DND-41 (cell line): ENCODE measurements at regions not wholly inside any gene's neighbourhood (a gene's known extent, or its start where the extent isn't known, plus 50 kb on each side); places are given as distances from the start of the nearest gene placed in this dataset.

Experiments used
- EZH2 ChIP-seq: IDR thresholded peaks from 3 replicates; pipeline ENCODE4 v1.6.1; 2012; ENCODE audit warnings: borderline replicate concordance, low read depth, mild to moderate bottlenecking, moderate library complexity, low read length, inconsistent platforms; ENCODE audit not compliant: severe bottlenecking
- TF ChIP-seq, protein P1 (sequence below): IDR thresholded peaks from 2 replicates; pipeline ENCODE4 v1.5.1; 2012; ENCODE audit warnings: borderline replicate concordance, low read length, moderate library complexity, mild to moderate bottlenecking; ENCODE audit not compliant: poor library complexity, severe bottlenecking; ENCODE audit errors: extremely low read depth

DNA sequence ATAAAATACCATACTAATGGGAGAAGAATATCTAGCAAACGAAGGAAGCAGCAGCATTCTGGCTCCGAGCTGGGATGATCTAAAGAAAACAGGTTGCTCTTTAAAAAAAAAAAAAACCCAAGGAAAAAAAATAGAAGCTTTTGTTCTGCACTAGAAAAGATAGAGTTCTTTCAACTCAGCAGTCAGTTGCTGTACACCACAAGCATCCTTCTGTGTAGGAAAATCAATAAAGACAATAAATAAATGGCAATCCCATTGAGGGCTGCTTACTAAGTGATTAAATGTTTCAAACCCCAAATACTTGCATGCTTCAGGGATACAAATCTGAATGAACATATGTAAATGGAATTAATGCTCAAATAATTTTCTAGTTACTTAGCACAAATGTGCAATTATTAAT is 207.1 kb downstream of the TEX36 start:
- TF ChIP-seq, protein P1, sequence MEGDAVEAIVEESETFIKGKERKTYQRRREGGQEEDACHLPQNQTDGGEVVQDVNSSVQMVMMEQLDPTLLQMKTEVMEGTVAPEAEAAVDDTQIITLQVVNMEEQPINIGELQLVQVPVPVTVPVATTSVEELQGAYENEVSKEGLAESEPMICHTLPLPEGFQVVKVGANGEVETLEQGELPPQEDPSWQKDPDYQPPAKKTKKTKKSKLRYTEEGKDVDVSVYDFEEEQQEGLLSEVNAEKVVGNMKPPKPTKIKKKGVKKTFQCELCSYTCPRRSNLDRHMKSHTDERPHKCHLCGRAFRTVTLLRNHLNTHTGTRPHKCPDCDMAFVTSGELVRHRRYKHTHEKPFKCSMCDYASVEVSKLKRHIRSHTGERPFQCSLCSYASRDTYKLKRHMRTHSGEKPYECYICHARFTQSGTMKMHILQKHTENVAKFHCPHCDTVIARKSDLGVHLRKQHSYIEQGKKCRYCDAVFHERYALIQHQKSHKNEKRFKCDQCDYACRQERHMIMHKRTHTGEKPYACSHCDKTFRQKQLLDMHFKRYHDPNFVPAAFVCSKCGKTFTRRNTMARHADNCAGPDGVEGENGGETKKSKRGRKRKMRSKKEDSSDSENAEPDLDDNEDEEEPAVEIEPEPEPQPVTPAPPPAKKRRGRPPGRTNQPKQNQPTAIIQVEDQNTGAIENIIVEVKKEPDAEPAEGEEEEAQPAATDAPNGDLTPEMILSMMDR, result no peak
- no peak for TF ChIP-seq EZH2
